Suprapubic skin (tissue), 3 donors: ENCODE measurements at regions not wholly inside any gene's neighbourhood (a gene's known extent, or its start where the extent isn't known, plus 50 kb on each side); places are given as distances from the start of the nearest gene placed in this dataset.

Experiments
- POLR2A ChIP-seq, 2 donors: fragments of 450-650 bp; IDR thresholded peaks; one replicate each; pipeline ENCODE4 v1.6.1; 2017; ENCODE audit warnings: antibody characterized with exemption in 2 of 2, mild to moderate bottlenecking in 2 of 2, moderate library complexity in 2 of 2
- TF ChIP-seq, protein P1 (sequence below), 2 donors: fragments of 200-600 bp in 1 of 2; fragments of 450-650 bp in 1 of 2; sonication (generic) in 1 of 2; IDR thresholded peaks; one replicate each; pipeline ENCODE4 v1.5.1; 2016 to 2019; ENCODE audit warnings: antibody characterized with exemption in 2 of 2, mild to moderate bottlenecking in 1 of 2, moderate library complexity in 1 of 2

- TF ChIP-seq, protein P1, sequence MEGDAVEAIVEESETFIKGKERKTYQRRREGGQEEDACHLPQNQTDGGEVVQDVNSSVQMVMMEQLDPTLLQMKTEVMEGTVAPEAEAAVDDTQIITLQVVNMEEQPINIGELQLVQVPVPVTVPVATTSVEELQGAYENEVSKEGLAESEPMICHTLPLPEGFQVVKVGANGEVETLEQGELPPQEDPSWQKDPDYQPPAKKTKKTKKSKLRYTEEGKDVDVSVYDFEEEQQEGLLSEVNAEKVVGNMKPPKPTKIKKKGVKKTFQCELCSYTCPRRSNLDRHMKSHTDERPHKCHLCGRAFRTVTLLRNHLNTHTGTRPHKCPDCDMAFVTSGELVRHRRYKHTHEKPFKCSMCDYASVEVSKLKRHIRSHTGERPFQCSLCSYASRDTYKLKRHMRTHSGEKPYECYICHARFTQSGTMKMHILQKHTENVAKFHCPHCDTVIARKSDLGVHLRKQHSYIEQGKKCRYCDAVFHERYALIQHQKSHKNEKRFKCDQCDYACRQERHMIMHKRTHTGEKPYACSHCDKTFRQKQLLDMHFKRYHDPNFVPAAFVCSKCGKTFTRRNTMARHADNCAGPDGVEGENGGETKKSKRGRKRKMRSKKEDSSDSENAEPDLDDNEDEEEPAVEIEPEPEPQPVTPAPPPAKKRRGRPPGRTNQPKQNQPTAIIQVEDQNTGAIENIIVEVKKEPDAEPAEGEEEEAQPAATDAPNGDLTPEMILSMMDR (IDR thresholded peaks at IDR 0.05), result no peak
- no peak for TF ChIP-seq POLR2A (IDR thresholded peaks at IDR 0.05)
Measured at GRCh38 chr1:106608841-106609240, 447.6 kb upstream of the PRMT6 start.
